Panc1 (cell line): ENCODE measurements at regions not wholly inside any gene's neighbourhood (a gene's known extent, or its start where the extent isn't known, plus 50 kb on each side); places are given as distances from the start of the nearest gene placed in this dataset.

Source experiments
- ATAC-seq: fragments of 200-7000 bp; cut with Tn5 transposase; 2 replicates; pipeline ENCODE4 v1.9.1; 2020; ENCODE audit warnings: mild to moderate bottlenecking, moderate library complexity
- BruUV-seq: library from RNA; stranded (reverse); fragments of 400-500 nt; replicated peaks from 2 replicates; lab custom pipeline; 2021; lab: Mats Ljungman, UMichigan
- CTCF ChIA-PET: fragments of 300-600 bp; sonication (Branson Sonifier 250); formaldehyde crosslinking; loops from one replicate; lab custom pipeline; 2022; ENCODE audit warnings: antibody characterized with exemption; lab: Charles Lee
- POLR2A ChIA-PET: fragments of 300-600 bp; sonication (Branson Sonifier 250); formaldehyde crosslinking; loops from one replicate; lab custom pipeline; 2022; ENCODE audit warnings: antibody characterized with exemption; lab: Charles Lee
- DNase-seq: peaks from one replicate; pipeline ENCODE4 v3.0.0-alpha.2; 2010; ENCODE audit warnings: low read depth, low spot score
- H3K27ac ChIP-seq: 2 replicates; pipeline ENCODE4 v1.5.1; 2011; ENCODE audit warnings: mild to moderate bottlenecking, low read length, inconsistent platforms
- H3K27me3 ChIP-seq: fragments of 200-500 bp; sonication (Bioruptor generic); 2 replicates; pipeline ENCODE4 v1.6.0; 2014; ENCODE audit warnings: low read length, inconsistent platforms; ENCODE audit not compliant: control insufficient read depth, insufficient read depth
- H3K36me3 ChIP-seq: fragments of 200-500 bp; sonication (Bioruptor generic); 2 replicates; pipeline ENCODE4 v1.5.1; 2014; ENCODE audit warnings: inconsistent platforms, mild to moderate bottlenecking, low read length, moderate library complexity; ENCODE audit not compliant: control insufficient read depth, insufficient read depth
- H3K4me1 ChIP-seq: 2 replicates; pipeline ENCODE4 v1.5.1; 2011; ENCODE audit warnings: inconsistent platforms, mild to moderate bottlenecking, low read length, moderate library complexity; ENCODE audit not compliant: control insufficient read depth, insufficient read depth
- H3K4me3 ChIP-seq, 2 experiments: 2 replicates each; pipeline ENCODE4 v1.5.1; 2011 to 2012; ENCODE audit warnings: low read depth in 2 of 2, low read length in 2 of 2, mild to moderate bottlenecking in 2 of 2, inconsistent platforms in 1 of 2, moderate library complexity in 1 of 2
- H3K9me3 ChIP-seq: fragments of 200-500 bp; sonication (Bioruptor generic); 2 replicates; pipeline ENCODE4 v1.5.1; 2014; ENCODE audit warnings: low read depth, mild to moderate bottlenecking, inconsistent platforms, low read length, moderate library complexity; ENCODE audit not compliant: control insufficient read depth, insufficient read depth
- CTCF ChIP-seq: fragments of 450-650 bp; IDR thresholded peaks from 2 replicates; pipeline ENCODE4 v1.5.1; 2017; ENCODE audit warnings: mild to moderate bottlenecking
- POLR2AphosphoS5 ChIP-seq: IDR thresholded peaks from 2 replicates; pipeline ENCODE4 v1.6.1; 2012; ENCODE audit warnings: mild to moderate bottlenecking, low read depth, low read length, moderate library complexity
- REST ChIP-seq, 2 experiments: IDR thresholded peaks; 2 replicates each; pipeline ENCODE4 v1.6.1; 2011 to 2012; ENCODE audit warnings: low read depth in 2 of 2, control low read depth in 1 of 2, low read length in 1 of 2, mild to moderate bottlenecking in 1 of 2, moderate library complexity in 1 of 2; ENCODE audit not compliant: insufficient read depth in 1 of 2
- SIN3A ChIP-seq: IDR thresholded peaks from 2 replicates; pipeline ENCODE4 v1.6.1; 2012; ENCODE audit warnings: low read depth, mild to moderate bottlenecking, low read length, moderate library complexity, borderline replicate concordance; ENCODE audit not compliant: insufficient read depth
- TCF7L2 ChIP-seq: IDR thresholded peaks from 2 replicates; pipeline ENCODE4 v1.6.1; 2011; ENCODE audit warnings: mild to moderate bottlenecking, low read depth, low read length, inconsistent platforms
- in situ Hi-C: cut with HindIII; loops from 2 replicates; pipeline ENCODE4 v1.10.0; 2016; ENCODE audit warnings: low sequenced_read_pairs, low pct_unique_long_range_greater_than_20kb
- intact Hi-C: fragments of 100-400 bp; cut with micrococcal nuclease; formaldehyde crosslinking; loops from one replicate; pipeline ENCODE4 v1.10.0; 2022; ENCODE audit not compliant: unreplicated experiment

- no peaks in the 10 kb centered on the region for H3K9me3 ChIP-seq
- H3K4me3 ChIP-seq = no peak overlapping the region
- intact Hi-C loops = loop anchor here (10.0 kb wide), 1 partner anchor 739 kb away; no protein-coding TSS in a partner anchor
- H3K27me3 ChIP-seq = no peaks in the 10 kb centered on the region
- ATAC-seq (no peak), DNase-seq (no peak)
- CTCF ChIA-PET = interaction anchor here (0.7 kb wide), 1 partner anchor 264 kb away, joined by 3 read pairs; no protein-coding TSS in a partner anchor
- POLR2A ChIA-PET = interaction anchor here (0.5 to 0.6 kb wide), 2 partner anchors 186 to 830 kb away, joined by 3 to 4 read pairs; no protein-coding TSS in a partner anchor
- H3K36me3 ChIP-seq = no peaks in the 10 kb centered on the region
- no TSS peak for BruUV-seq
- in situ Hi-C loops = no loop called here
- TF ChIP-seq REST (IDR thresholded peaks at IDR 0.05; ENCODE audit: insufficient read depth in 1 of 2, low read depth in 2 of 2, low read length in 1 of 2) (no peak), CTCF (no peak), TCF7L2 (no peak), SIN3A (no peak), POLR2AphosphoS5 (no peak)
- no peaks in the 10 kb centered on the region for H3K4me1 ChIP-seq
- H3K27ac ChIP-seq = no peak overlapping the region
Measured at GRCh38 chr7:47093320-47094234, 488.3 kb downstream of the TNS3 start.

DNA sequence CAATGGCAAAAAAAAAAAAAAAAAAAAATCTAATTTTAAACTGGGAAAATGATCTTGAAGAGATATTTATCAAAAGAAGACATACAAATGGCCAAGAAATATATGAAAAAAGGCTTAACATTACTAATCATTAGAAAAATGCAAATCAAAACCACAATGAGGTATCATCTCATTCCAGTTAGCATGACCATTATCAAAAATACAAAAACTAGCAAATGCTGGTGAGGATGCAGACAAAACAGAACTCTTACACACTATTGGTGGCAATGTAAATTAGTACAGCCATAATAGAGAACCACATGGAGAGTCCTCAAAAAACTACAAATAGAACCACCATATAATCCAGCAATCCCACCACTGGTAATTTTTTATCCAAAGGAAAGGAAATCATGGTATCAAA is 489.6 kb downstream of the TNS3 start:
- in situ Hi-C loops = no loop called here
- BruUV-seq = no TSS peak
- no peaks in the 10 kb centered on the region for H3K9me3 ChIP-seq
- TF ChIP-seq CTCF (no peak), TCF7L2 (no peak), REST (IDR thresholded peaks at IDR 0.05; ENCODE audit: insufficient read depth in 1 of 2, low read depth in 2 of 2, low read length in 1 of 2) (no peak), SIN3A (no peak), POLR2AphosphoS5 (no peak)
- DNase-seq (no peak), ATAC-seq (no peak)
- ChIA-PET CTCF (no interaction called here), POLR2A (no interaction called here)
- no peak overlapping the region for H3K4me3 ChIP-seq
- no peak overlapping the region for H3K27ac ChIP-seq
- H3K27me3 ChIP-seq = no peaks in the 10 kb centered on the region
- no peaks in the 10 kb centered on the region for H3K36me3 ChIP-seq
- intact Hi-C loops = loop anchor here (10.0 kb wide), 1 partner anchor 738 kb away; no protein-coding TSS in a partner anchor
- no peaks in the 10 kb centered on the region for H3K4me1 ChIP-seq
